HUDEP-2 (cell line): ENCODE measurements at regions not wholly inside any gene's neighbourhood (a gene's known extent, or its start where the extent isn't known, plus 50 kb on each side); places are given as distances from the start of the nearest gene placed in this dataset.

ENCODE experiments used
- DNase-seq, 76 experiments: peaks; one replicate each; lab custom pipeline; 2025; ENCODE audit not compliant: unreplicated experiment in 76 of 76; lab: John Stamatoyannopoulos, UW

- DNase-seq, result no peak
These were observed 138.0 kb upstream of the EFNA5 start for GRCh38 chr5:107808671-107809137.

- no peak for DNase-seq
These were observed 136.7 kb upstream of the EFNA5 start for GRCh38 chr5:107807431-107807830.

- no peak for DNase-seq
These were observed 136.0 kb upstream of the EFNA5 start for GRCh38 chr5:107806705-107807104.

- no peak for DNase-seq
These were observed 135.5 kb upstream of the EFNA5 start for GRCh38 chr5:107806271-107806670.

GRCh38 chr5:107805824-107806223 lies 135.1 kb upstream of the EFNA5 start:
- DNase-seq, result no peak

GRCh38 chr5:107805166-107805565 lies 134.4 kb upstream of the EFNA5 start:
- DNase-seq, result no peak

GRCh38 chr5:107803728-107804127 lies 133.0 kb upstream of the EFNA5 start:
- no peak for DNase-seq

GRCh38 chr5:107801061-107801460 lies 130.3 kb upstream of the EFNA5 start:
- DNase-seq, result no peak

GRCh38 chr5:107799306-107799705 lies 128.6 kb upstream of the EFNA5 start:
- DNase-seq, result no peak

GRCh38 chr5:107796797-107797196 lies 126.1 kb upstream of the EFNA5 start:
- no peak for DNase-seq

- DNase-seq, result no peak
These were observed 124.0 kb upstream of the EFNA5 start for GRCh38 chr5:107794741-107795140.

- DNase-seq, result no peak
These were observed 122.2 kb upstream of the EFNA5 start for GRCh38 chr5:107792940-107793339.

- DNase-seq, result no peak
These were observed 119.9 kb upstream of the EFNA5 start for GRCh38 chr5:107790671-107791070.

GRCh38 chr5:107786424-107786823 lies 115.7 kb upstream of the EFNA5 start:
- DNase-seq, result no peak

- no peak for DNase-seq
These were observed 112.8 kb upstream of the EFNA5 start for GRCh38 chr5:107783551-107783950.

- no peak for DNase-seq
These were observed 111.9 kb upstream of the EFNA5 start for GRCh38 chr5:107782561-107783169.

- DNase-seq, result no peak
These were observed 110.7 kb upstream of the EFNA5 start for GRCh38 chr5:107781451-107781850.

- no peak for DNase-seq
These were observed 108.7 kb upstream of the EFNA5 start for GRCh38 chr5:107779437-107779836.

GRCh38 chr5:107778647-107779046 lies 107.9 kb upstream of the EFNA5 start:
- DNase-seq, result no peak

GRCh38 chr5:107776922-107777740 lies 106.4 kb upstream of the EFNA5 start:
- DNase-seq, result no peak

GRCh38 chr5:107776506-107776905 lies 105.8 kb upstream of the EFNA5 start:
- no peak for DNase-seq

- no peak for DNase-seq
These were observed 103.6 kb upstream of the EFNA5 start for GRCh38 chr5:107774316-107774715.
